Activated CD4-positive, alpha-beta T cell treated with anti-CD3 and anti-CD28 coated beads, Interleukin-2, amount 10 ng/mL, durations not matched to agents 7 days and 5 days (primary cell): ENCODE measurements at regions not wholly inside any gene's neighbourhood (a gene's known extent, or its start where the extent isn't known, plus 50 kb on each side); places are given as distances from the start of the nearest gene placed in this dataset.

Source experiments
- CTCF ChIA-PET: fragments of 350-600 bp; sonication (Branson Sonifier 250); formaldehyde crosslinking; loops from one replicate; lab custom pipeline; 2021; ENCODE audit warnings: antibody characterized with exemption; lab: Charles Lee
- POLR2A ChIA-PET: fragments of 350-600 bp; sonication (Branson Sonifier 250); formaldehyde crosslinking; loops from one replicate; lab custom pipeline; 2021; ENCODE audit warnings: antibody characterized with exemption; lab: Charles Lee
- DNase-seq: peaks from one replicate; pipeline ENCODE4 v3.0.0-alpha.2; 2020
- H3K27ac Mint-ChIP-seq: one replicate; pipeline ENCODE4 v1.8.0; 2021; ENCODE audit warnings: mild to moderate bottlenecking, moderate library complexity, mixed read lengths
- H3K27me3 Mint-ChIP-seq: one replicate; pipeline ENCODE4 v1.8.0; 2021; ENCODE audit warnings: mixed read lengths
- H3K36me3 Mint-ChIP-seq: one replicate; pipeline ENCODE4 v1.8.0; 2021; ENCODE audit warnings: low read depth, mixed read lengths
- H3K4me1 Mint-ChIP-seq: one replicate; pipeline ENCODE4 v1.8.0; 2021; ENCODE audit warnings: mixed read lengths
- H3K4me3 Mint-ChIP-seq: one replicate; pipeline ENCODE4 v1.8.0; 2021; ENCODE audit warnings: mild to moderate bottlenecking, moderate library complexity, mixed read lengths
- H3K9me3 Mint-ChIP-seq: one replicate; pipeline ENCODE4 v1.8.0; 2021; ENCODE audit warnings: mixed read lengths

GRCh38 chr2:16407358-16407757 lies 258.3 kb downstream of the CYRIA start:
- Mint-ChIP-seq H3K4me3 (no peak overlapping the region), H3K27ac (no peak overlapping the region), H3K9me3 (no peaks in the 10 kb centered on the region), H3K4me1 (no peaks in the 10 kb centered on the region), H3K27me3 (no peaks in the 10 kb centered on the region), H3K36me3 (no peaks in the 10 kb centered on the region)
- no peak for DNase-seq
- ChIA-PET CTCF (interaction anchor here (0.6 kb wide), 1 partner anchor 224 kb away, joined by 4 read pairs; no protein-coding TSS in a partner anchor), POLR2A (no interaction called here)

GRCh38 chr2:16406496-16407289 lies 258.9 kb downstream of the CYRIA start:
- Mint-ChIP-seq H3K27ac (no peak overlapping the region), H3K4me3 (no peak overlapping the region), H3K36me3 (no peaks in the 10 kb centered on the region), H3K4me1 (no peaks in the 10 kb centered on the region), H3K9me3 (no peaks in the 10 kb centered on the region), H3K27me3 (no peaks in the 10 kb centered on the region)
- ChIA-PET POLR2A (interaction anchor here (0.6 kb wide), 1 partner anchor 185 kb away, joined by 4 read pairs; no protein-coding TSS in a partner anchor), CTCF (no interaction called here)
- no peak for DNase-seq

- Mint-ChIP-seq H3K27ac (no peak overlapping the region), H3K9me3 (no peaks in the 10 kb centered on the region), H3K27me3 (no peaks in the 10 kb centered on the region), H3K4me1 (no peaks in the 10 kb centered on the region), H3K36me3 (no peaks in the 10 kb centered on the region), H3K4me3 (no peak overlapping the region)
- no peak for DNase-seq
- CTCF ChIA-PET, result no interaction called here
- POLR2A ChIA-PET, result no interaction called here
These were observed 260.1 kb downstream of the CYRIA start for GRCh38 chr2:16405551-16405950.

- Mint-ChIP-seq H3K9me3 (no peaks in the 10 kb centered on the region), H3K36me3 (no peaks in the 10 kb centered on the region), H3K27me3 (no peaks in the 10 kb centered on the region), H3K4me3 (no peak overlapping the region), H3K4me1 (no peaks in the 10 kb centered on the region), H3K27ac (no peak overlapping the region)
- ChIA-PET POLR2A (no interaction called here), CTCF (no interaction called here)
- no peak for DNase-seq
These were observed 260.9 kb downstream of the CYRIA start for GRCh38 chr2:16404551-16405300.

GRCh38 chr2:16404146-16404545 lies 261.5 kb downstream of the CYRIA start:
- CTCF ChIA-PET, result no interaction called here
- DNase-seq, result no peak
- Mint-ChIP-seq H3K4me3 (no peak overlapping the region), H3K9me3 (no peaks in the 10 kb centered on the region), H3K27me3 (no peaks in the 10 kb centered on the region), H3K4me1 (no peaks in the 10 kb centered on the region), H3K36me3 (no peaks in the 10 kb centered on the region), H3K27ac (no peak overlapping the region)
- POLR2A ChIA-PET, result no interaction called here

- Mint-ChIP-seq H3K27ac (no peak overlapping the region), H3K9me3 (no peaks in the 10 kb centered on the region), H3K36me3 (no peaks in the 10 kb centered on the region), H3K4me1 (no peaks in the 10 kb centered on the region), H3K27me3 (no peaks in the 10 kb centered on the region), H3K4me3 (no peak overlapping the region)
- DNase-seq, result no peak
- ChIA-PET POLR2A (no interaction called here), CTCF (no interaction called here)
These were observed 262.7 kb downstream of the CYRIA start for GRCh38 chr2:16402891-16403290.

- H3K9me3 Mint-ChIP-seq, result no peaks in the 10 kb centered on the region
- H3K36me3 Mint-ChIP-seq, result no peaks in the 10 kb centered on the region
- no peaks in the 10 kb centered on the region for H3K27me3 Mint-ChIP-seq
- no peak for DNase-seq
- no peaks in the 10 kb centered on the region for H3K4me1 Mint-ChIP-seq
- no peak overlapping the region for H3K4me3 Mint-ChIP-seq
- no peak overlapping the region for H3K27ac Mint-ChIP-seq
- ChIA-PET CTCF (no interaction called here), POLR2A (no interaction called here)
These were observed 263.8 kb downstream of the CYRIA start for GRCh38 chr2:16401761-16402300.

- no peak for DNase-seq
- Mint-ChIP-seq H3K9me3 (no peaks in the 10 kb centered on the region), H3K4me1 (no peaks in the 10 kb centered on the region), H3K36me3 (no peaks in the 10 kb centered on the region), H3K4me3 (no peak overlapping the region), H3K27ac (no peak overlapping the region), H3K27me3 (no peaks in the 10 kb centered on the region)
- ChIA-PET POLR2A (no interaction called here), CTCF (no interaction called here)
These were observed 265.5 kb downstream of the CYRIA start for GRCh38 chr2:16400127-16400623.

GRCh38 chr2:16398486-16399043 lies 267.1 kb downstream of the CYRIA start:
- Mint-ChIP-seq H3K4me3 (no peak overlapping the region), H3K9me3 (no peaks in the 10 kb centered on the region), H3K36me3 (no peaks in the 10 kb centered on the region), H3K27ac (no peak overlapping the region), H3K27me3 (no peaks in the 10 kb centered on the region), H3K4me1 (no peaks in the 10 kb centered on the region)
- ChIA-PET CTCF (no interaction called here), POLR2A (no interaction called here)
- DNase-seq, result no peak

GRCh38 chr2:16397681-16398475 lies 267.8 kb downstream of the CYRIA start:
- H3K4me3 Mint-ChIP-seq, result no peak overlapping the region
- H3K27ac Mint-ChIP-seq, result no peak overlapping the region
- DNase-seq, result no peak
- H3K27me3 Mint-ChIP-seq, result no peaks in the 10 kb centered on the region
- no peaks in the 10 kb centered on the region for H3K36me3 Mint-ChIP-seq
- ChIA-PET POLR2A (no interaction called here), CTCF (no interaction called here)
- no peaks in the 10 kb centered on the region for H3K4me1 Mint-ChIP-seq
- no peaks in the 10 kb centered on the region for H3K9me3 Mint-ChIP-seq

- no peaks in the 10 kb centered on the region for H3K27me3 Mint-ChIP-seq
- no peak overlapping the region for H3K27ac Mint-ChIP-seq
- ChIA-PET POLR2A (no interaction called here), CTCF (no interaction called here)
- no peaks in the 10 kb centered on the region for H3K9me3 Mint-ChIP-seq
- no peaks in the 10 kb centered on the region for H3K36me3 Mint-ChIP-seq
- no peak for DNase-seq
- no peaks in the 10 kb centered on the region for H3K4me1 Mint-ChIP-seq
- no peak overlapping the region for H3K4me3 Mint-ChIP-seq
These were observed 268.6 kb downstream of the CYRIA start for GRCh38 chr2:16396986-16397385.

GRCh38 chr2:16396171-16396570 lies 269.5 kb downstream of the CYRIA start:
- no peak overlapping the region for H3K4me3 Mint-ChIP-seq
- no peaks in the 10 kb centered on the region for H3K36me3 Mint-ChIP-seq
- CTCF ChIA-PET, result interaction anchor here (0.7 kb wide), 1 partner anchor 21 kb away, joined by 4 read pairs; no protein-coding TSS in a partner anchor
- no peak for DNase-seq
- no peaks in the 10 kb centered on the region for H3K4me1 Mint-ChIP-seq
- H3K9me3 Mint-ChIP-seq, result no peaks in the 10 kb centered on the region
- H3K27me3 Mint-ChIP-seq, result no peaks in the 10 kb centered on the region
- POLR2A ChIA-PET, result no interaction called here
- no peak overlapping the region for H3K27ac Mint-ChIP-seq
